GM20431 (cell line): ENCODE measurements at regions not wholly inside any gene's neighbourhood (a gene's known extent, or its start where the extent isn't known, plus 50 kb on each side); places are given as distances from the start of the nearest gene placed in this dataset.
"Not testable (repeated sequence)": the region's sequence is repeated elsewhere in the genome, so short reads cannot be mapped to it uniquely, and the experiment has no call there.

Source experiments
- in situ Hi-C: fragments of 300-500 bp; cut with MseI, MboI; formaldehyde crosslinking; loops from one replicate; pipeline ENCODE4 v1.15.0; 2020; ENCODE audit warnings: low sequenced_read_pairs; ENCODE audit not compliant: unreplicated experiment

- in situ Hi-C loops, result no loop called here
Measured at GRCh38 chr7:68833422-68833821, 764.9 kb upstream of the AUTS2 start.

GRCh38 chr7:68839014-68839413 is 759.3 kb upstream of the AUTS2 start:
- in situ Hi-C loops, result no loop called here

GRCh38 chr7:68840991-68841390 is 757.3 kb upstream of the AUTS2 start:
- in situ Hi-C loops, result no loop called here

GRCh38 chr7:68843985-68844384 is 754.3 kb upstream of the AUTS2 start:
- in situ Hi-C loops, result not testable (repeated sequence)

GRCh38 chr7:68846811-68847325 is 751.4 kb upstream of the AUTS2 start:
- in situ Hi-C loops, result no loop called here

- in situ Hi-C loops, result no loop called here
Measured at GRCh38 chr7:68853254-68853653, 745.0 kb upstream of the AUTS2 start.

GRCh38 chr7:68857571-68857970 is 740.7 kb upstream of the AUTS2 start:
- in situ Hi-C loops, result no loop called here

GRCh38 chr7:68858497-68858896 is 739.8 kb upstream of the AUTS2 start:
- in situ Hi-C loops, result no loop called here

- in situ Hi-C loops, result no loop called here
Measured at GRCh38 chr7:68861171-68861570, 737.1 kb upstream of the AUTS2 start.

- in situ Hi-C loops, result no loop called here
Measured at GRCh38 chr7:68862261-68862660, 736.0 kb upstream of the AUTS2 start.

- in situ Hi-C loops, result no loop called here
Measured at GRCh38 chr7:68862736-68863135, 735.5 kb upstream of the AUTS2 start.

GRCh38 chr7:68865351-68866199 is 732.7 kb upstream of the AUTS2 start:
- in situ Hi-C loops, result no loop called here

- in situ Hi-C loops, result no loop called here
Measured at GRCh38 chr7:68866200-68866570, 732.1 kb upstream of the AUTS2 start.

- in situ Hi-C loops, result not testable (repeated sequence)
Measured at GRCh38 chr7:68866721-68867120, 731.6 kb upstream of the AUTS2 start.

GRCh38 chr7:68868978-68869377 is 729.3 kb upstream of the AUTS2 start:
- in situ Hi-C loops, result no loop called here

GRCh38 chr7:68873616-68874015 is 724.7 kb upstream of the AUTS2 start:
- in situ Hi-C loops, result no loop called here

GRCh38 chr7:68875857-68876256 is 722.4 kb upstream of the AUTS2 start:
- in situ Hi-C loops, result no loop called here

GRCh38 chr7:68887116-68887515 is 711.2 kb upstream of the AUTS2 start:
- in situ Hi-C loops, result not testable (repeated sequence)

- in situ Hi-C loops, result no loop called here
Measured at GRCh38 chr7:68888971-68889385, 709.3 kb upstream of the AUTS2 start.

GRCh38 chr7:68892236-68892635 is 706.0 kb upstream of the AUTS2 start:
- in situ Hi-C loops, result no loop called here

GRCh38 chr7:68893411-68893810 is 704.9 kb upstream of the AUTS2 start:
- in situ Hi-C loops, result no loop called here

GRCh38 chr7:68899156-68899555 is 699.1 kb upstream of the AUTS2 start:
- in situ Hi-C loops, result not testable (repeated sequence)
